ENCODE measurements at regions not wholly inside any gene's neighbourhood (a gene's known extent, or its start where the extent isn't known, plus 50 kb on each side); places are given as distances from the start of the nearest gene placed in this dataset.
A peak's percentile ranks its signal among the peaks of the same experiment; 100 is the strongest.

- TF ChIP-seq CTCF (conservative IDR thresholded peaks at IDR 0.05; ENCODE audit: control insufficient read depth, insufficient read depth, low read depth, low read length), result no peak
- H3K4me3 ChIP-seq (ENCODE audit: control insufficient read depth, low read depth, low read length), result no peak overlapping the region
- DNase-seq (ENCODE audit: low read depth), result peak; percentile 1
Measured at GRCh38 chr2:5561006-5561405, 131.2 kb upstream of the SOX11 start.

- TF ChIP-seq CTCF (conservative IDR thresholded peaks at IDR 0.05; ENCODE audit: control insufficient read depth, insufficient read depth, low read depth, low read length), result no peak
- no peak overlapping the region for H3K4me3 ChIP-seq (ENCODE audit: control insufficient read depth, low read depth, low read length)
- no peak for DNase-seq (ENCODE audit: low read depth)
Measured at GRCh38 chr2:5562426-5562825, 129.8 kb upstream of the SOX11 start.

GRCh38 chr2:5562865-5563264 lies 129.3 kb upstream of the SOX11 start:
- H3K4me3 ChIP-seq (ENCODE audit: control insufficient read depth, low read depth, low read length), result no peak overlapping the region
- no peak for TF ChIP-seq CTCF (conservative IDR thresholded peaks at IDR 0.05; ENCODE audit: control insufficient read depth, insufficient read depth, low read depth, low read length)
- no peak for DNase-seq (ENCODE audit: low read depth)

- H3K4me3 ChIP-seq (ENCODE audit: control insufficient read depth, low read depth, low read length), result no peak overlapping the region
- TF ChIP-seq CTCF (conservative IDR thresholded peaks at IDR 0.05; ENCODE audit: control insufficient read depth, insufficient read depth, low read depth, low read length), result no peak
- no peak for DNase-seq (ENCODE audit: low read depth)
Measured at GRCh38 chr2:5563411-5563810, 128.8 kb upstream of the SOX11 start.

GRCh38 chr2:5569256-5569655 lies 122.9 kb upstream of the SOX11 start:
- TF ChIP-seq CTCF (conservative IDR thresholded peaks at IDR 0.05; ENCODE audit: control insufficient read depth, insufficient read depth, low read depth, low read length), result no peak
- H3K4me3 ChIP-seq (ENCODE audit: control insufficient read depth, low read depth, low read length), result no peak overlapping the region
- no peak for DNase-seq (ENCODE audit: low read depth)

- H3K4me3 ChIP-seq (ENCODE audit: control insufficient read depth, low read depth, low read length), result no peak overlapping the region
- no peak for TF ChIP-seq CTCF (conservative IDR thresholded peaks at IDR 0.05; ENCODE audit: control insufficient read depth, insufficient read depth, low read depth, low read length)
Measured at GRCh38 chr2:5576015-5576414, 116.2 kb upstream of the SOX11 start.

GRCh38 chr2:5587766-5588165 lies 104.4 kb upstream of the SOX11 start:
- H3K4me3 ChIP-seq (ENCODE audit: control insufficient read depth, low read depth, low read length), result no peak overlapping the region
- no peak for DNase-seq (ENCODE audit: low read depth)
- no peak for TF ChIP-seq CTCF (conservative IDR thresholded peaks at IDR 0.05; ENCODE audit: control insufficient read depth, insufficient read depth, low read depth, low read length)

More at GRCh38 chr2:5576015-5576414, 116.2 kb upstream of the SOX11 start:
- no peak for DNase-seq (ENCODE audit: low read depth)
